KG1 (cell line): ENCODE measurements at regions not wholly inside any gene's neighbourhood (a gene's known extent, or its start where the extent isn't known, plus 50 kb on each side); places are given as distances from the start of the nearest gene placed in this dataset.
"Not testable (repeated sequence)": the region's sequence is repeated elsewhere in the genome, so short reads cannot be mapped to it uniquely, and the experiment has no call there.

ENCODE experiments used
- DNase-seq: peaks from one replicate; lab custom pipeline; 2025; lab: John Stamatoyannopoulos, UW

DNA sequence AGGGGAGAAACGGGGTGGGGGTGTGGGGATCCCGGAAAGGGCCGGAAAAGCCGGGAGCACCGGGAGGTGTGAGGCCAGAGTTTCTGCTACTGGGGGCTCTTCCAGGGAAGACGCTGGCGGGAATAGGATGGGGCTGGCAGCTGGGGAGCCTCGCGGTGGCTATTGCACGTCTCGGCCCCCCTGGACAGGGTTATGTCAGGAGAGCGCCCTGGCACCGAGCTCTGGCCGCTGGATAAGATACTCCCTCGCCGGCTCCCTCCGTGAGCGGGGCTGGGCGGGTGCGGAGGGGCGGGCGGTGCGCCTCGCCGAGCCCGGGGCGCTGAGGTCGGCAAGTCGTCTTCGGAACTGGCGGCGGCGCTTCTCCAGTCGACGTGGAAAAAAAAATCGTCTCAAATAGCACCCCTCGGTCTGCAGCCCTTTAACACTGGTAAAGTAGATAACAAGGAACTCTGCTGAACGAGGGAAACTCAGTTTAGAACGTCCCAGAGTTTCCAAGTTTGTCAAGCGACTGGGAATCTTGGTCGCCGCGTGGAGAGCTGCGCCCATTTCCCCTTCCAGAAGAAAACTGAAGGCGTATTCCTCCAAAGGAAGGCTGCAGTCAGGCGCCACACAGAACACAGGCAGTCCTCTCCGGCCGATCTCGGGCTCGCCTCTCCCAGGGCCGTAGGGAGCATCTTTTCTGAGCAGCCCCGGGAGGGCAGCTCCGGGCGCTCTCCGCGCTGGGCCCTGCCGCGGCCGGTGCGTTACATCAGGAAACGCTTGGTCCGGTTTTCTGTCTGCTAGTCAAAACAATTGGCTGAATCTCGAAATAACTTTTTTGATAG is 115.1 kb downstream of the KCNRG start:
- no peak for DNase-seq

DNA sequence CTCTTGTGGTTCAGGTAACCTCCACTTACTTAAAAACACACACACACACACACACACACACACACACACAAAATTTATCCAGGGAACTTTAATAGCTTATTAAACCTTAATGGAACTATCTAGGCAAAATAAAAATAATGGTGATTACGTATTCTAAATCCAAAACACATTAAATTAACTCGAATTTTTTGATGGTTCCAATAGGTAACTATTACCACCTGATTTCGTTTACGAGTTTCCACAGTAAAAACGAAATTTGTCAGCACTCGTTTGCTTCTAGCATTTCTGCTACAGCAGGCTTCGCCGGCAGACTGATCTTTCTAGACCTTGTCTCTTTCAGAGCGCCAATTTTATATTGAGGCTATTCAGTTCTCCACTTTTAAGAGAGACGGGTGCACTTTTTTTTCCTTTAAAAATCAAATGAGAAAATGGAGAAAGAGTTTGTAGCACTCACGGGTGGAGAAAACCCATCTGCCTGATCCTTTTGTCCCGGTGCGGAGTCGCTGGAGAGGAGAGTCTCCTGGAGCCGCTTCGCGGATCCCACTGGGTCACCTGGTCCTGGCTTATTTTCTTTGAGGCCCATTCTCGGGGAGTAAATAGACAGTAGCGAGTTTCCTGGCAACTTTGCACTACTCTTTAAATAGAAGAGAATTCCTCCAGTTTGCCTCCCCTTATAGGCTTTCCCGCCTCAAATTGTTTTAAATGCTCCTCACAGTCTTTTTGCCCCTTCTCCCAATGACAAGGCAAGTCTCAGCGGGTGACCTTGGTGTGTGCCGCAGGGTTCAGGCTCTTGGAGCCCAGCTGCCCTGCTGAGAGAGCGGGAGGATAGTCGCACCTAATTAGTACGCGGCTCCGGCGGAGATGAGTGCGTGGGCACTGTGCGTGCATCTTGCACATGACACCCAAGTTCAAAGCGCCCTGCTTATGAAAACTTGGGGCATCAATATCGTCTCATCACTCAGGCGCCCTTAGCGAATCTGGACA is 117.0 kb downstream of the KCNRG start:
- DNase-seq = no peak

DNA sequence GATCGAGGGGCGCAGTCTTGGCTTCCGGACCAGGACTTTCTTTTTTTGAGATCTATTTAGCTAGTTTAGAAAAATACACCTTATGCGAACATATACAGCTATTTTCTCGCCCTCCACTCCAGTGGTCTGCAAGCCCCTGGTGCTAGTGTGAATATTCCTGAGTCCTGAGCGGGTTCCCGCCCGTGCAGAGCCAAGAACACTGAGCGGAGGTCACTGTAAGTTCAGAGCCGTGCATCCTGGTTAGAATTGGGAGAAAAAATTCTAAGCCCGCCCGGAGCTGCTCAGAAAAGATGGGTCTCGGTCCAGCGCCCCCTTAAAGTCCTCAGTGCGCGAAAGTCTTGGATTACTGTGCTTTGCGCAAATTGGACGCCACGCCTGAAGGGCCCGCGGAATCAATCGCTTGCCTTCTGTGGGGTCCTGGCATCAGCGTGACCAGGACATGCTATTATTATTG is 117.7 kb downstream of the KCNRG start:
- DNase-seq = no peak

DNA sequence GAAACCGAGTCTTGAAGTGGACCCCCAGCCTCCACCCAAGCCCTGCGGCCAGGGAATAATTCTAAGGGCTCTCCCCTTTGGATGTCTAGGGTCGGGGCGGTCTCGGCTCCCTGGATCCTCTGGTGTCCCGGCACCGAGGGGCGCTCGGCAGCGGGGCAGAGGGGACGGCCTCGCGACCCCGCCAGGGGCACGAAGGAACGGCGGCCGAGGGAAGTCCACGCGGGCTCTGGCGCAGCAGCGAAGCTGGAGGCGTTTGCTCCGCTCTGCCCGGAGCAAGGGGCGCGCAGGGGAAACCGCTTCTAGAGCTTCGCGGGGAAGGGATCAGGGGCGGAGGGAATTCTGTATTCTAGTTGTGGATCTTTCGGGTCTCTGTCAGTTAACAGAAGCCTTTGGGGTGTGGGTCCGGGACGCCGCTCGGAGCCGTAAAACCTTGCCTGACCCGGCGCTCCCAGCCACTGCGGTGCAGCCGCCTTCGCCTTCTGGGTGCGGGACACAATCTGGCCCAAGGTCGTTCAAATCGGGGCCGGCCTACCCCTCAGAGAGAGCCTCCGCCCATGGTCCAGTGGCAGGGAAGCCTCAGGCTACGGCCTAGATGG is 118.2 kb downstream of the KCNRG start:
- no peak for DNase-seq

DNA sequence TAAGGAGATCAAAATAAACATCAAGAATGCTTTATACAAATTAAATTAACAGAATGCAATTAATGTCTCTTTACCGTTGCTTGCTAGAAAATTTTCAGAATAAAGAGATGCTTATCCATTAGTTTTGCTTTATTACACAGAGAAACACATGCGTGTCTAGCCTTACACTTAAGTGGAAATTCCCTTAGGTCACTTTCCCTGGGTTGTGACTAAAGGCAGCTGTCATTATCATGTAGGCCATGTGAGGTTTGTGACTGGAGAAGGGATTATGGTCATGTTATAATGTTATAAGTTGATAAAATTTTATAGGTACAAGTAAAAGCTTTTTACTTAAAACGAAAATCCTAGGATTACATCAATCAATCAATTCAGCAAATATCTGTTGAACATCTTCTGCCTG is 121.0 kb downstream of the KCNRG start:
- no peak for DNase-seq

DNA sequence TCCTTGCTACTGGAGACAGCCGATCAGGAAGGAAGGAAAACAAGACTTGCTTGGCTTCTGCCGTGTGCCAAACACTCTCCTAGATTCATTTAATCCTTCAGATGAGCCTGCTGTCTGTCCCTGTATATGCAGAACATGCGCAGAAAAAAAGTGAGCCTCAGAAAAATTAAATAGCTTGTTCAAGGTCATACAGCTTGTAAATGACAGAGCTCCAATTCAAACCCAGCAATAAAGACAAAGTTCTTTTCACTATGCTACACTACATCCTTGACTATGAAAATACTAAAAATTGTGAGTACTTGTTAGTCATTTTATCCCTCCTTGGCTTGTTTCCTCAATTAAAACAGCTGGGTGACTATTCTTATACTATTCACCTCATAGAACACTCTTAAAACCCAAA is 121.4 kb downstream of the KCNRG start:
- no peak for DNase-seq

DNA sequence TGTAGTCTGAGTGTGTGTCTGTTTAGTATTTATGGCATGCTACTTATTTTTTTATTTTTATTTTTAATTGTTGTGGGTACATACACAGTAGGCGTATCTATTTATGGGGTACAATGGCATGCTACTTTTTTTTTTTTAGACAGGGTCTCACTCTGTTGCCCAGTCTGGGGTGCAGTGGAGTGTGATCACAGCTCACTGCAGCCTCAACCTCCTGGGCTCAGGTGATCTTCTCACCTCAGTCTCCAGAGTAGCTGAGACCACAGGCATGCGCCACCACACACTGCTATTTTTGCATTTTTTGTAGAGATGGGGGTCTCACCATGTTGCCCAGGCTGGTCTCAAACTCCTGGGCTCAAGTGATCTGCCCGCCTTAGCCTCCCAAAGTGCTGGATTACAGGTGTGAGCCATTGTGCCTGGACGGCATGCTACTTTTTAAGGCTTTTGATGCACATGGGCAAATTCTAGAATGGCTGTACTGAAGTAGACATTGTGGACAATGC is 124.2 kb downstream of the KCNRG start:
- not testable (repeated sequence) for DNase-seq

DNA sequence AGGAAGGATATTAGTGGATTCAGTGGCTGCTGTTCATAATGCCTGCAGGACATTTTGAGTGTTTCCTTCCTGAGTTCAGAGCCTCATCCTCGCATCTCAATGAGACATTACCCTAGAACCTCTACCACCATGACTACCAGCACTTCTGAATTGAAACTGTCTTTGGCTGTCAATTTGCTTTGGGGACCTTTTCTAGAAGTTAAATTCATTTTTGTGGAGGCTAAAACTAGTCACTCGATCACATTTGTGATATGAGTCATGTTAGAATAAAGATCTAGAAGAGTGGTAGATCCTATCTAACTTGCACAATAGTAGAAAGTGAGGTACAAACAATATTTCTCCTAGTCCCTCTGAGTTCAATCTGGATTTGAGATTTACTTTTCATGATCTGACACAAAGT is 124.9 kb downstream of the KCNRG start:
- no peak for DNase-seq

DNA sequence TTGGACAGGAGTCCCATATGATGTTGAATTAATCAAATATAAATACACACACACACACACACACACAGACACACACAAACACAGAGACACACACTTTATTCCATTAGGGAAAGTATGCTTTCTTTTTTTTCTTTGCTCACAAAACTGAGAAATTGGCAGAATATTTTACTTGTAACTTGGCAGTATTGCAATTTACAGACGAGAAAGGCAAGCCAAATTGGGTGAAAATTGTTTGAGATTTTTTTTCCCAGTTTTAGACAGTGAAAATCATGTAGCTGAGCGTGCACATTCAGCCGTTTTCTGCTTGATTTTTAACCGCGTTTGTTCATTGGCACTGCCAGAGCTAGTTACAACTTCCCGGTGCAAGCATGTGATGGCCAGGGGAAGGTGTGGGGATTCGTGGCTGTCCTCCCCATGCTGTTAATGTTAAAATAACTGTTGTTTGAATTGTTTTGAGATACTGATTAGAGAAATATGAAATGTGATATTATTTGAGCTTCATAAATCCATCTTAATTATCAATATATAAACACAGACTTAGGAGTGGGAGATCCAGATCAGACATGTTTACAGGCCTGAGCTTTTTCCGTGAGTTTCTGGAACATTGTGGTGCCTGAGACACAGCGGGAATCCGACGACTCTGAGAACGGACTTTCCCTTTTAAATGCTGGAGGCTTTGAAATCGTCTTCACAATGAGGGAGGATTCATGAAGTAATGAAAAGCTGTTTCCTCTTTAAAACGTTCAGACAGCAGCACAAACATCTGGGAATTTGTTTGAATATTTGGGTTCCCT is 125.5 kb downstream of the KCNRG start:
- no peak for DNase-seq

DNA sequence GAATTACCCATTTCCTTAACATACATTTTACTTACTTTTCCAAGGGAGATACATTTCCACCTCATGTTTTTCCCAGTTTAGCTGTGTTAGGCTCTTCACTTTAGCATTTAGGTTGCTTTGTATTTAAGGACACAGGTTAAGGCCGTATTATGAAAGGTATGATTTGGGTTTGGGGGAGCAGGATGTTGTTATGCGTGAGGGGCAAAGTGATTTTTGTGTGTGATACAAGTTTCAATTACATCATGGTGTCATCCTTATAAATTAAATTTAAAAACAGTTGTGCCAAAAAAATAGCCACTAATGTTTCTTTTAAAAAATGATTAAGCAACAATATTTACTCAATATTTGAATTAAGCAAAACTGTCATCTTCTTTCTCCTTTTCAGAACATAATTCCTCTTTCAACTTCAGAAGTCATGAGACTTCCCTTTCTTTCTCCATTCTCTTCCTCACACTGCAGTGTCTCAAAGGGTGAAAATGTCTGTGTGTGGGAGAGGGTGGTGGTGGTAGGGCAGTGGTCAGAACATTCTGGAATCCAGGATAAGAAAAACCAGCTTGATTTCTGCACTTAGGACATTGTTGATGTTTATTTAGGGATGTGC is 126.2 kb downstream of the KCNRG start:
- no peak for DNase-seq

DNA sequence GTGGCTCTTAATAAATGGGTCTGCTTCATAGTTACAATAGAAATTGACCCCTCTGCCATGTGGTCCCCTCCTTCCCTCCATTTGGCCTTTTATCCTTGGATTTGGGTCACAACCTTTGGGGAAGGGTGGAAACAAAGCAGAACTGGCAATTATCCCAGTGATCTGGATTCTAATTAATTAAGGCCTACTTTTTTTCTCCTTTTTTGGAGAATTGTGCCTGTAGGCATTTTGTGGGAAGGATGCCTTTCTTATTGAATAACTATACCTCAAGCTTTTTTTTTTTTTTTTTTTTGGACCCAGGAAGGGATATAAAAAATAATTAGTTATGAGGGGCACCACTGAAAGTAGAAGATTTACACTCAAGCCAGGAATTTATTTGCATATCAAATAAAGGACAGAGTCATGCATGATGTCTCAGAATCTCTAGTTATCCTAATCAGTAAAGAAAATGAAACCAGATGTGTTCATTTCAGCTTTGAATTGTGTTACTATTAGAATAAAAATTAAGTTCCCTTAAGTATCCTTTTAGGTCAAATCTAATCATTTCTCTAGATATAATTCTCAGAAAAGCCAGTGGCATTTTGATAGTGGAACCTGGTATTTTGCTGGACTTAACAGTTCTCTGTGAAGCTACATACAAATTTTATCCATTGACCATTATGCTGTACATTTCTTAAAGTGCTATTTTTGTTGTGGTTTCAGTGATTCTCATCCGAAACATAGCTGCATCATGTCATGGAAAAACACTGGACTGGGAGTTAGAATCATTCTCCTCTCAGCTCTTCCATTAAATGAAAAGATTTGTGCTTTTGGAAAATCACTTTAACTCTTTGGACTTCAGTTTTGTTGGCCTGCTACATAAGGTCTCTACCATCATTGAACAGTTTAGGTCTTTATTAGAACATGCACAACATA is 129.3 kb downstream of the KCNRG start:
- DNase-seq = no peak

DNA sequence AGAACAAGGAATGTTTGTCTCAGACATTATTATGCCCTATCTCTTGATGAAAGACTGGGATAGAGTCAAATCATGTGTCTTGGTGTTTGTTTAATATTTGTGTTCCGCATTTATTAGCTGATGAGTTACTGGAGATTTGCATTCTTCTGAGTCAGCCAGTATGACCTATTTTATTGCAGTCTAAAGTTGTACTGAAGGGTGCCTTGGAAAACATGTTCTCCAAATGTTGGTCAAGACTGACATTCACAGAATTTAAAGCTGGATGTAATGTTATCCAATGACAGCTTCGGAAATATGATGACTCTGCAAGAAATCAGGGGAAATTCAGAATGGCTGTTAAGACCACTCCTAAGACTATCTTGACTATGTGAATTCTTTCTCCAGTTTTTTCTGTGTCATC is 134.0 kb downstream of the KCNRG start:
- no peak for DNase-seq

DNA sequence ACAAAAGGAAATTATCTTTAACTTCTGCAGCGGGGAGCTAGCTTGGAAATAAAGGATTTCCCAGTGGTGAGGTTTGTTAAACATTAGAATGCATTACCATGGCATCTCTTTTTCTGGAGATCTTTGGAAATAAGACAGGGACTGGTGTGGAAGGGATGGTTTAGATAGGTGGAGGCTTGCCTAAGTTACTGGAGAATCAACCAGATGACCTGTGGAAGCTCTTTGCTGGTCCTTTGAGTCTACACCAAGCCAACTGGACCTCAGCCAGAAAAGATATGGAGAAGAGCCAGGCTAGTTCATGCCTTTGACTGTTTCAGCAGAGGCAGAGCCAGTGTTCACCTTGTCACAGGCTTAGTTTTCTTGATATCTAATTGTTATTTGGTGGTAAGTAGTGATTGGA is 134.7 kb downstream of the KCNRG start:
- no peak for DNase-seq

DNA sequence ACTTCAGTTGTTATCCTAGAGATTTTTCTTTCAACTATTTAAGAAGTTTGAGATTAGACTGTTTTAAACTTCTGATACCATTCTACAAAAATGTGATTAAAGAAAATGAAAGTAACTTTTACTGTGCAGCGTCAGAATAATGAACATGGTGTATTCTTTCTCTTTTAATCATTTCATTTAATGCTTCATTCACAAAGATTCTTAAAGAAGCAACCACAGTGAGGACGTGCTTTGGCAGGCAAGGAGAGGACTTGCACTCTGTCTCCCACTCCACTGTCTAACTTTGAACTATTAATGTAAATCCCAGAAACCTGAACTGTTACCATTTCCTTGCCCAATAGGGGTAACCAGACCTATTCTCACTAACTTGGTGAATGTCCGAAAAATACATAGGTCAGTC is 137.0 kb downstream of the KCNRG start:
- DNase-seq = no peak

DNA sequence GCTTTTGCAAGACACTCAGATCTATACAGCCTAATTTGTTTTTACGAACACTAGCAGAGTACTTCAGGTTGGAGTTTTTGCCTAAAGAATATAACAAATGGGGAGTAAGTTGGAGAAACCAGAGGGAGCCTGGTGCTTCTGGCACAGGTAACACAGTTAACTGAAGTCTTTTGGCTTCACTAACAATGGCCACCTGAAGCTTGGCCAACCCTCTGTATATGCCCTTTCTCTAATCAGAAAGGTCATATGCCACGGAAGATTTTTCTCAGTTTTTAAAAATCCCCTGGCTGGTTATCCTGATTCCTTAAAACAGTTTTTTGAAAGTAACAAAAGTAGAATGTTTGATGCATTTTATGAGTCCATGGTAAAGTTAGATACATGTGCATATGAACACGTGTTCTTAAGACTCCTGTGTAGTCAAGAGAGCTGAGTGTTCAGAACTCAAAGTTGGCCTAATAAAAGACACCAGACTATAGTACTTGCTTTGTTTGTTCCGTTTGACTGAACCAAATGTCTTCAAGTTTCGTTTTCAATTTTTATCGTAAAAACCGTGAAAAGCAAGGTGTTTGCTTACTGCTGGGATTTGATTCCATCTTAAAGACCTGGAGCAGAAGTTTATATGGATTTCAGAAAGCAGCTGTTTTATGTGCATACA is 137.5 kb downstream of the KCNRG start:
- DNase-seq = no peak

DNA sequence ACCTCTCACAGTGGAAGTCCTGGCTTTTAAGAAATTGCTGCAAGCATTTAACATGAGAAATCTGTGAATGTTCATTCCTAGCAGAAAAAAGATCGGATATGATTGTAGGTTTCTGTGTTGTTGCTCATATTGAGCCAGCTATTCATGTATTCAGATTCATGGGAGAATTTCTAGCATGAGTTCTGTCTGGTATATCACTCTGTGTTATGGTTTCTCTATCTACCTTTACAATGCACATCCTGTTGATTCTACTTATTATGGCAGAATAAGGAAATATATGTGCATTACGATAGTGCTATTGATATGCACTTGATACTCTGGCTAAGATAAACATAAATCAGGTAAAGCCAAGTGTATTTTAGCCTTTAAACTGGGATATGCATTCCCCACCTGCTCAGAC is 138.2 kb downstream of the KCNRG start:
- DNase-seq = no peak

DNA sequence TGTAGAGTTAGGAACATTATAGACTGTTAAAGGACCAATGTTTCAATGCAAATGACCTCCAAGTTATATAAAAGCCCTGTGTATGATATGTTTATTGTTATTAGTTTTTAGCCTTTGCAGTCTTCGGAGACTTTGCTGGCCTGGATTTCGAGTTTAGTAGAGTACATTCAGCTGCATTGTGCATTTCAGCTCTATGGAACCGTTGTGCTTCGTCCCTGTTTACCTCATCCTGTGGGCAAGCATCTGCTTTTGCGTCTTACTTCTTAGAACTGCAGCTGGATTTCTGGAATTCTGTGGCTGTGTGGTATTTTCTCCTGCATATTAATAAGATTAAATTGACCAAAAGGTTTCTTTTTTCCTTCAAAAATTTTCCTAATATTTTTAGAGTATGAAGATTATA is 138.6 kb downstream of the KCNRG start:
- DNase-seq = no peak

DNA sequence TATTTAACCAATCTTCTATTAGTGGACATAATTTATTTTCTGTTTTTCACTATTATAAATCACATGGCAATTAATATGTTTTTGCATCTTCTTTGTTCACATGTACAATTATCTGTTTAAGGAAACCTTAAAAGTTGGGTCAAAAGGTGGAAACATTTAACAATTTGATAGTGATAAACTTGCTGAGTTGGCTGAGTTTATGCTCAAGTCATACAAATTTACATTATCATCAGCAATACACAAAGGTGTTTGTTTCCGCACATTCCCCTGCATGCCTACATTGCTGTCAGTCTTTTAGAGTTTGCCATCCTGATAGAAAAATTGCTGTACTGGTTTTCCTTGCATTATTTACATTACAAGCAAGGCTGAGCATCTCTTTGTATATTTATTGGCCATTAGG is 139.5 kb downstream of the KCNRG start:
- DNase-seq = no peak

DNA sequence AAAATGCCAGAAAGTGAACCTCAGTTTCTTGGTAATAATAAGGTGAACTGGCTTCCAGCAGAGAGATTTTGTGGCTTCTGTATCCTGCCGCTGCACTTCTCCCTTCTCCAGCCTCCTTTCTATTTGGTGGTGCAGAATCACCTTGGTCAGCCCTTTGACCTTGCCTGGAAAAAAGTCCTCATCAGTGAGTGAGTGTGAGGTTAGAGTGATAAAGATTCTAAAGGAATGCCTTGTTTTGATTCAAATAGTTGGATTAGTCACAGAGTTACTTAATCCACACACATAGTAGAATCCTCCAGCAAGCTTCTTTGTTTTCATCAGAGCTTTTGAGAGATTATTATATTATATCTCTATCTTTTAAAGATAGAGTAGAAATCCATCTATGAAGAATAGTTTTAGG is 140.9 kb downstream of the KCNRG start:
- DNase-seq = no peak
